ENCODE measurements at regions not wholly inside any gene's neighbourhood (a gene's known extent, or its start where the extent isn't known, plus 50 kb on each side); places are given as distances from the start of the nearest gene placed in this dataset.
"Not testable (repeated sequence)": the region's sequence is repeated elsewhere in the genome, so short reads cannot be mapped to it uniquely, and the experiment has no call there.

DNA sequence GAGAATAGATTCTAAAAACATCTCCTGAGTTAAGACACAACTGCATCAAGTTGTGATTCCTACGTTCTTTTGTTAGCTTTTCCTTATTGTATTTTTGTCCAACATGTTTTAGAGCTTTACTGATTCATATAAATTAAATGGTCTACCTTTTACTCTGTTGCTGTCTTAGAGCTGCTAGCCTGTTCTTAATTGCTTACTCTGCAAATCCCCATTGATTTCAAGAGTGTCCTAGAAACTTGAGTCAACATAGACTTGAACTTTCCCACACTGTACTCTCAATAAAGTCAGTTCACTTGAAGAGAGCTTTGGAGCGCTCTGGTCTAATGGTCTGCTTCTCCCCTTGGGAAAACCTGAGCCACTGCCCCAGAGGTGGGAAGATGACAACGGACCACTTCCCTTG lies 343.9 kb downstream of the CCER1 start:
- no peak for DNase-seq (ENCODE audit: low read depth, low spot score)

DNA sequence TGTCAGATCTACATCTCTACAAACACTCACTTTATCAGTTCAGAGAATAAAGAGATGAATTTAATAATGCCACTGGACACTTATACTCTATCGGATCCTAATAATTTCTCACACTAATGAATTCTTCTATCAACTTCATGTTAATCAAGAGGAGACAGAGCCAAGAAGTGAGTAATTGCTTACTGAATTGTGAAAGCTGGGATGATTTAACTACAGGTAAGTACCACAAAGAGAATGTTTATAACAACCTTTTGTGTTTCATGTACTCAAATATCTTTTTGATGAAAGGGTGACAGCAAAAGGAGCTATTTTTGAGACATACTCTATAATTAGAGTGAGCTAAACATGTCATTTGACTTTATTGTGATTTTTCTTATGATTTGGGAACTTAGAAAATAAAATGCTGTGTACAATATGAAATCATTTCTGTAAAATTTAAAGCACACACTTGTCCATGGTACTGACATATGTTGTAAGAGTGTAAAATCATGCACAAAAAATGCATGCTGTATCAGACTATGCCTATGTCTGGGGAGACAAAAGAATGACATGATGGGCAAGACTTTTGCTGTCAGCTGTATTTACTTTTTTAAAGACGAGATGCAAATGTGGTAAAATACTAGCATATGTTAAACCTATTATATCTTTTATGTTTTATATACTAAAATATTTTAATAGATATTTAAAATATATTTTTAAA lies 361.2 kb downstream of the CCER1 start:
- DNase-seq (ENCODE audit: low read depth, low spot score): no peak

DNA sequence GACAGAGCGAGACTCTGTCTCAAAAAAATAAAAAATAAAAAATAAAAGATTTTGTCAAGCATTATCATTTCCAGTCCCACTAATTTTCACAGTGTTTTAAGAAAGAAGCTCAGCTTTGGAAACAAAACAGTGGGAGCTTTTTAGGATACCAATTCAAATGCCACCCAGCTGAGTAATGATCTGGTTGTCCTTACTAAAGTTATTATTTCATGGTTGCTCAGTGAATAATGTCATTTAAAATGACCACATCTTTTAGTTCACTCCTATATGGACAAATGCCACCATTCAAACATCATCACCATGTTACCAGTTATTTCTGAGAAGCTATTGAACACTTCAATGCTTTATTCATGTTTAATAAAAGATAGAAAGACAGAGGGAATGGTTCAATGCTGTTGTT lies 365.0 kb downstream of the CCER1 start:
- DNase-seq (ENCODE audit: low read depth, low spot score): no peak

DNA sequence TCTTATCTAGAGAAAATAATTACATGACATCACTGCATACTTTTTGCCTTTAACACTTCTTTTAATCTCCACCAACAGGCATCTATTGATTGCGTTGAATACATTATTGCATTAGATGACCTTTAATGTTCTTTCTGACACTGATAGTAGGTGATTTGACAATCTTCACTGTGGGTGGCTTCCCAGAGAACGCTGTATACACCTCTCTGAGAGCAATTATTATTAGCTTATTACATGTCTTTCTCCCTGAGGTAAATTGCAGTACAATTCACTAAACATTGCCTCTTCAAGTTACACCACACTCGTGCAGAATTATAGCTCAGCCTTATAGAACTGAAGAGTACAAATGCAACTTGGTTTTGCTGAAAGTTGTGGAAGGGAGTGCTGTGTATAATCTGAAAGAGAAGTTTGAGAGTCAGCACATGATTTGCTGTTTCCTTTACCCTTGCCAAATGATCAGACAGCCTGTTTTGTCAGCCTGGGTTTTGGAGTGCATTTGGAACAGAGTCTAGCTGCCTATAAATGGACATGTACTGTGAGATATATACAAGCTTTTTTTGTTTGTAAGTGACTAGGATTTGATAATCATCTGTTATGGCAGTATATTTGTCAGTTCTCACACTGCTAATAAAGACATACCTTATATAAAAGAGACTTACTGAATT lies 369.2 kb downstream of the CCER1 start:
- DNase-seq (ENCODE audit: low read depth, low spot score): no peak

DNA sequence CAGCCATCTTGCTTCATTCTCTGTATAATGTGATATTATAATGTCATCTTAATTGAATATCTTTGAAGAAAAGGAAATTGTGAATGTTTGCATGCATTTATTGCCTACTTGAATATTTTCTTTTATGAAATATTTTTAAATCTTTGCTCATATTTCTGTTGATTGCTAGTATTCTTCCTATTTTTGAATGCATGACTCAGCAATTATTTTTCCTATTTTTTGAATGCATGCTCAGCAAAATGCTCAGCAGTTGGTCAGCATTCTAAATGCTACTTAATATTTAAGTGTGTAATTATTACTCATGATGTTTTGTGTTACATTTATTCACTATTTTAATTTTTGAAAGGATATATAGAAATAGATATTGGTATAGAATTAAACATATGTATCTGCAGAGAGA lies 378.3 kb downstream of the CCER1 start:
- DNase-seq (ENCODE audit: low read depth, low spot score): no peak

DNA sequence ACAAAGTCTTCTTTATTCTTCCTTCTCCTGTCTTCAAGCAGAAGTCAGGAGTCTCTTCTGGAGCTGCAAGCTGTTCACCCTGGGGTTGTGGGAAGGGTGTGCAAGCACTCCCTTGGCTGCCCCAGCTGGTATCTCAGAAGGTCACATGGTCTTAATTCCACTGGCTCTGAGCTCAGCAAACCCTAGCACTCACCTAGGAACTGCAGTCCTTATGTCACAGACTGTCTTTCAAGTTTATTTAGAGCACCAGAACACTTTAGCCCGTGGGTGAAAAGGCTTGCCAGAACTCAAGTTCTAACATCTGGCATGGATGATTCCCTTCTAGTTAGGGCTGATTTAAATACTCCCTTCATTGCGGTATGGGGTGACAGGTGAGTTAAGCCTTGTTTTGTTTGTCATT lies 379.0 kb downstream of the CCER1 start:
- DNase-seq (ENCODE audit: low read depth, low spot score): no peak

DNA sequence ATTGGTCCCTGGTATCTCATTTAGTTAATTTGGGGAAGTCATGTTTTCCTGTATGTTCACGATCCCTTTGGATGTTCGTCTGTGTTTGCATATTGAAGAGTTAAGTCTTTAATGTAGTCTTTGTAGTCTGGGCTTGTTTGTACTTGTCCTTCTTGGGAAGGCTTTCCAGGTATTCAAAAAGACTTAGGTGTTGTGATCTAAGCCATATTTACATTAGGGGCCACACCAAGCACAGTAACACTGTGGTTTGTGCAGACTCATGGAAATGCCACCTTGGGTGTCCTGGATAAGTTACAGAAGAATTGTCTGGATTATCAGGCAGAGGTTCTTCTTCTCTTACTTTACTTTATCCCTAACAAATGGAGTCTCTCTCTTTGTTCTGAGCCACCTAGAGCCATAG lies 380.3 kb downstream of the CCER1 start:
- no peak for DNase-seq (ENCODE audit: low read depth, low spot score)

DNA sequence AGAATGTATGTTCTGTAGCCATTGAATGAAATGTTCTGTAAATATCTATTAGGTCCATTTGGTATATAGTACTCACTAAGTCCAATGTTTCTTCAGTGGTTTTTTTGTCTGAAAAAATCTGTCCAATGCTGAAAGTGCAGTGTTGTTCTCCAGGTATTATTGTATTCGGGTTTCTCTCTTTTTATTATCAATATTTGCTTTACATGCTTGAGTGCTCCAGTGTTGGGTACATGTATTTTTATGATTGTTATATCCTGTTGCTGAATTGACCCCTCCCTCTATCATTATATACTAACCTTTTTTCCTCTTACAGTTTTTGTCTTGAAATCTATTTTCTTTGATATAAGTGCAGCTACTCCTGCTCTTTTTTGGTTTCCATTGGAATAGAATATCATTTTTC lies 382.2 kb downstream of the CCER1 start:
- DNase-seq (ENCODE audit: low read depth, low spot score): no peak

DNA sequence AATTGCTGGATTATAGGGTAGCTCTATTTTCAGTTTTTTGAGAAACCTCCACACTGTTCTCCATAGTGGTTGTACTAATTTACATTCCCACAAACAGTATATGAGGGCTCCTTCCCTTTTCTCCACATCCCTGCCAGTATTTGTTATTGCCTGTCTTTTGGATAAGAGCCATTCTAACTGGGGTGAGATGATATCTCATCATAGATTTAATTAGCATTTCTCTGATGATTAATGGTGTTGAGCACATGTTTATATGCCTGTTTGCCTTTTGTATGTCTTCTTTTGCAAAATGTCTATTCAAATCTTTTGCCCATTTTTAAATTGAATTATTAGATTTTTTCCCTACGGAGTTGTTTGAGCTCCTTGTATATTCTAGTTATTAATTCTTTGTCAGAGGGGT lies 385.3 kb downstream of the CCER1 start:
- no peak for DNase-seq (ENCODE audit: low read depth, low spot score)

DNA sequence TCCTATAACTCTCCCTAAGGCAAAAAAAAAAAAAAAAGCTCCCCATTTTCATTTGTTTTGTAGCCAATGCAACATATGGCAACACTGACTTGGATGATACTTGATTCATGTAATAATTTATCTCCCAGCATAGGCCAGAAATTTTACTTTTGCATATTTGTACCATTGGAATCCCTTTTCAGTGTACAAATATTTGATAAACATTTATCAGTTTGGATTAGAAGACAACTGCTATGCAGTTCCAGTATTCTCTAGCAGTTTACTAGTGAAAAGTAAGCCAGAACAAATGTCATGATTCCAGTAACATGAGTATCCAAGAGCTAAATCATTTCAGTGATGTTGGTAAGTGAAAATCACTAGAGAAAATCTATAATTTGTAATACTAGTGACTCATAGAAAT lies 392.3 kb downstream of the CCER1 start:
- DNase-seq (ENCODE audit: low read depth, low spot score): no peak

DNA sequence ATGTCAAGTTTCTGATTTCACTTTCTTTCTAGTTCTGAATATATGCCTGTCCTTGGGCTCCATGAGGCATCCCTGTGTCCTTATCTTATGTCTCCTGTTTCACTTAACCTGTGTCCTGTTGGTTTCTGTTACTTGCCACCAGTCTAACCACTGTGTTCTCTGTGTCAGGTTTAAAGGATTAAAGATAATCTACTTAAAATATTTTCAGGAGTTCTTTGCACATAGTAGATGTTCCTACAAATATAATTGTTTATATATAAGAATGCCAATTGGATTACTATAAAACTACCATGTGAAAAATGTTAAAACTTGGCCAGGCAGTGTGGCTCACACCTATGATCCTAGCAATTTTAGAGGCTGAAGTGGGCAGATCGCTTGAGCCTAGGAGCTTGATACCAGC lies 406.4 kb downstream of the CCER1 start:
- DNase-seq (ENCODE audit: low read depth, low spot score): no peak

DNA sequence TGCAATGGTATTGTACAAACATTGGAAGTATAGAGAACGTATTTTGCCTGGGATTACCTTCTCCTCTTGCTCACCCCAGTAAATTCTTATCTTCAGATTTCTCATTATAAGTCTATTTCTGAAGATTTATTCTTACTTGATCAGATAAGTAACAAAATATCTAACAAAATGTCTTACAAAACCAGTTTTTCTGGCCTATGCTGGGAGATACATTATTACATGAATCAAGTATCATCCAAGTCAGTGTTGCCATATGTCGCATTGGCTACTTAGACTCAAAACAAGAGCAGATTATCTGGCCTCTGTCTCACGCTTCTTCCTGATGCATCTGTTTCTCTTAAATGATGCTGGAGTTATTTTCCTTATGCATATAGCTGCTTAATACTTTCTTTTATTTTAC lies 408.5 kb downstream of the CCER1 start:
- no peak for DNase-seq (ENCODE audit: low read depth, low spot score)

DNA sequence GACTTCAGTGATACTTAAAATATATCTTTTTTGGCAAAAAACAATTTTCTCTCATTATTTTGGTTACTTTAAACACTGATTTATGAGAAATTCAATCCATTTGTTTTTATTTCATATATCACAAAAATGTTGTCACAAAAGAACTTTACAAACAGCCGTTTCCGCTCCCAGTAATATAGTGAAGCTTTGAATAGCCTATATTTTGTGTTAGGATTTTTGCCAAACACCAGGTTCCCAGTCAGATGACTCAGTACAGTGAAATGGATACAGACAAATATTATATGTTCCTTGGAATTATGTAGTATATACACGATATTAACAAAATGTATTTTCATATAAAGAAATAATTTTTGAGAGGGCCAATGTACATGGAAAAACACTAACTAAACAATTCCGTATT lies 411.1 kb downstream of the CCER1 start:
- DNase-seq (ENCODE audit: low read depth, low spot score): no peak

DNA sequence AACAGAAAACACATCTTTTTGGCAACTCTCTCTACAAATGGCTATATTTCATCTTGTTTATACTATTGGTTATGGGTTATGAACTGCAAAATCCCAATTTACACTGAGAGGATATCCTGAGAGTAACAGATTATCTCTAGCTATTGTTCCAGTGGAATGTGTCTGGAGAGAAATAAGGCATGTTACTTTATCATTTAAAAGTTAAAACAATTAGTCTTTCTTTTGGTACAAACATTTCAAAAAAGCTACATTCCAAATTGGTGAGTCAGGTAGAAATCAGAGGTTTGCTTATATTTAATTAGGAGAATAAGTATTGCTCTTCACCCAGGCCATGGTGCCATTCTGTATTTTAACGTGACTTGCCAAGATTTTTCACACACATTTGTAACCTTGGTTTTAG lies 411.6 kb downstream of the CCER1 start:
- no peak for DNase-seq (ENCODE audit: low read depth, low spot score)

DNA sequence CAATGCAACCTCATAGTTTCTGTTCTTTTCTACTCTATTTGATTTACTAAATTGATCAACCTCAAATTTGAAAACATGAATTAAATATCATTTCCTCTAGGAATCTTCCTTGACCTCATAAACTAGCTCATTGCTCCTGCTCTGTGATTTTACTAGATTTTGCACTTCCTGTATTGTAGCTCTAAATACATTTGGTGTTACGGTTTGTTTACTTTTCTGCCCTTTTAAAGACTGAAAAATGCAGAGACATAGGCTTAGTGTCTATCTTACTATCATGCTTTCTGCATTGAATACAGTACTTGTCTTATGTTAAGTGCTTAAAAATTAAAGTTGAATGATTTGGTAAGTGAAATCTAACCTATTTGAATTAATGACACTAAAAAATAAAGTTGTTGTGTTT lies 412.1 kb downstream of the CCER1 start:
- not testable (repeated sequence) for DNase-seq (ENCODE audit: low read depth, low spot score)

DNA sequence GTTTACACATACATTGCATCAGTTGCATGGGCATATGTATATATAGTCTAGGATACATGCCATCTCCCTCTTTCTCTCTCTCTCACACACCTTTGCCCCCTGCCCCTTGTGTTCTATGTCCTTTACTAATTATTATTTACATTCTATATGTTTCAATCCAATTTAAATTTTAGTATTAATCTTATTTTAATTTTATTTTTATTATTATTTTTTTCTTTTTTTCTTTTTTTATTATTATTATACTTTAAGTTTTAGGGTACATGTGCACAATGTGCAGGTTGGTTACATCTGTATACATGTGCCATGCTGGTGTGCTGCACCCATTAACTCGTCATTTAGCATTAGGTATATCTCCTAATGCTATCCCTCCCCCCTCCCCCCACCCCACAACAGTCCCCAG lies 421.1 kb downstream of the CCER1 start:
- DNase-seq (ENCODE audit: low read depth, low spot score): not testable (repeated sequence)

DNA sequence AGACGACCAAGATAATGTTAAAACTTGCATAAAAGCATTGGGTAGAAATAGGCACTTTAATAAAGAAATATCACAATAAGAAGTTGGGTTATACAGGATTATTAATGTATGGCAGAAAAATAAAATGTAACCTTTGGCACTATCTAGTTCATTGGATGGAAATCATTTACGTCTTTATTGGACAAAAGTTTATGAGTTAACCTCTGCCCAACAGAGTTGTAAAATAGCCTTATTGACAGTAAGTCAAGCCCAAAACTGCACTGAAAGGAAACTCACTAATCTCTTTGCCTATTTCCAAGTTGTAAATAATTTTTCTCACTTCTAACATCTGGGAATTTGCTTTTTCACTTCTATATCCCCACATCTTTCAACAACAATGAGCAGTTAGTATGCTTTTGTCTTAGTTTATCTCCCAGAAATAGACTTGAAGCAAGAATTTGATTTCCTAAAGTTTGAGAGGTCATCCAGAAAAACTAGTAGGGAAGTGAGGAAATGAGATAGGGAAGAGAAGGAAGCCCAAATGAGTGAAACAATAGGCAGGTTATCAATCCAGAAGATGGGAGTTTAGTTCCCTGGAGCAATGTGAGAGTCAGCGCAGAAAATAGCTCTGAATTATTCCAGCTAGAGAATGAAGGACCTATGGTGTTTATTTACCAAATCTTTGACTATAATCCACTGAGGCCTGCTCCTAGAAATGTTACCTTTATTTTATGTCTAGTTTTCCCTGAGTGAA lies 434.8 kb downstream of the CCER1 start:
- DNase-seq (ENCODE audit: low read depth, low spot score): no peak

DNA sequence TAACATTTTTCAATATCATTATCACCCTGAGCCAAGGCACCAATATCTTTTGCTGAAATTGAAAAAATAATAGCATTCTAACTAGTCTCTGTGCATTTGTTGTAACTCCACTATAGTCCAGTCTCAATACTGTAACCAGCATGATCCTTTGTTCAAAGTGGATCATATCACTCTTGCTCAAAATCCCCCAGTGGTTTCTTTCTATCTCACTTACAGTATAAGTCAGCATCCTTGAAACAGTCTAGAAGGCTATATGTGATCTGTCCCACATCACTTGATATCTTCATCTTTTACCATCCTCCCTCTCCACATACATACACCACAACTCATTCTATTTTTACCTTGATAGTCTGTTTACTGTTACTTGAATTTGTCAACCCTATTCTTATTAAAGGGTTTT lies 435.7 kb downstream of the CCER1 start:
- DNase-seq (ENCODE audit: low read depth, low spot score): no peak

DNA sequence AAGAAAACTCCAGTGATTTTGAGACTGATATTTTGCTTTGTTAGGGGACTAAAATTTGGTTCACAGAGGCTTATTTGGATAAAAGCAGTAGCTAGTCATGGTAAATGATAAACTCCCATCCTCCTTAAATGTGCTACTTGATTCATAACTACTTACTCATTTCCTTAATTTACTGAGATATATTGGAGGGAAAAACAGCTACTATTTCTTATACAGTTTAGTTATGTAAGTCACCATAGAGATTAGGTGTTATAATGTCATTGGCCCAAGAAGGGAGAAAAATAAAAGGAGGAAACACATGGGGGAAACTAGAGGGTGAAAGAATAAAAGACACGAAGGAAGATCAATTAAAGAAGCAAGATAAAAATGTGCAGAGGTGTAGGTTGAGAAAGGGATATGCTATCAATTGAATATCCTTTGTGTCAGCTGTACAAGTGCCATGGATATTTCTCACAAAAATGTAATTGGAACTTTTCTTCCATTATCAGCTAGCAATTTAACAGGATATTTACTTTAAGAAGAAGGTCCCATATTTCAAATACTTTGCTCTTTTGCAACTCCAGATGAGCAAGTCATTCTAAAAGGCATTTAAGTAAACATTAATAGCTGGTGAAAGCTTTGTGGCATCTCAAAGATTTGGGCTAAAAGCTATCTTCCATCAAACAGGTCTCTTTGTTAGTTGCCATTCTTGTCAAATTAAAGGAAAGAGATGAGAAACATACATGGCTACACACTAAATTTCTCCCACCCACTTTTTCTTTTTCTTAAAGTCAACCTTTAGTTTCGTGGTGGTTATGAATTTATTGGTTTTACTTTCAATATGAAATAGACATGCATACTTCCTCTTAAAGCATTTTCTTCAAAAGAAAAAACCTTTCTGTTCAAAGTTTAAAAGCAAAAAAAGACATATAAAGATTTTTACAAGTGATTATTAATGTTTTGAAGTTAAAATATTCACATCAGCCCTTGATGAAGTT lies 439.5 kb downstream of the CCER1 start:
- DNase-seq (ENCODE audit: low read depth, low spot score): no peak

DNA sequence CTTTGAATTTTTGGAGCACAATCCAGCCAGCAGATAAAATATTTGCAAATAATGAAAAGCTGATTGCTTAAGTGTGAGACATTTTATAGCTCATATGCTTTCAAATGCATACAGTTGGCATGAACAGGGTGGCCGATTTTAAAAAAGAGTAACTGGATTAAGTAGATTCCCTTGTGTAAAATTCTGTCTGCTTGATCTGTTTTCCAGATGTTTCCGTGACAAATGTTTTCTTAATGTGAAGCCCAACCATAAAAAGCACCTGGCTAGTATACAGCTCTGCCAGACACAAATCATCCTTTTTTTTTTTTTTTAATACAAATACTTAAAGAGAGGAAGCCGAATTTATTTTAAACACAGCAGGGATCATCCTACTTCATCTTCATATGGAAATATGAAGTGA lies 440.7 kb downstream of the CCER1 start:
- DNase-seq (ENCODE audit: low read depth, low spot score): no peak

DNA sequence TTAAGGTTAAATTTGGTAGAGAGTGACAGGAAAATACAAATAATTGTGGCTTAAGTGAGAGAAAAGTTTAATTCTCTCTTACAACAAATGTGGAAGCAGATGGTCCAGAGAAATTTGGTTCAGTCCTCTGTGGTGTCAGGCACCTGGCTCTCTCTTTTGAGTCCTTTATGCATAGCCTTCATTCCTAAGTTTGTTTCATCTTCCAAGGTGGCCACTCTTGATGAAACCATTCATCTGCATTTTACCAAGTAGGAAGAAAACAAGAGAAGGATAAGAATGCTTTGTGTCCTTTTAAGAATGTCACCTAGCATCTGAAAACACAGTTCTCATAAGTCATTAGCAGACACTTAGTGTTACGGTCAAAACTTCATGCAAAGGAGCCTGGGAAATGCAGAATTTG lies 442.5 kb downstream of the CCER1 start:
- no peak for DNase-seq (ENCODE audit: low read depth, low spot score)

DNA sequence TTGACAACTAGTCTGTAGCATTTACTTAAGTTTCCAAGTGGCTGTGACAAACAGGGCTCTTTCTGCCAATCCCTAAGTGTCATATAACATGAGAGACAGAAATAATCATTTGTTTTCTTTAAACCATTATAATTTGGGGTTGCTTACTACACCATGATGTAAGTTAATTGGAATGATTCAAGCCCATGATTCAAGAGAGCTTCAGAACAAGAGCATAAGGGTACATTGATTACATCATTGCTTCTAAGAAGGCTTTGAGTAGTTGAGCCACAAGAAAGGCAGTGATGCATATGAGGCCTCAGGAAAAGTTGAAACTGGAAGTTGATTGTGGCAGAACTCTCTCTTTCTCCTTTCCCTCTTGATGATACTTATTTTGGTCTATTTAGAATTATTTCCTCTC lies 444.0 kb downstream of the CCER1 start:
- no peak for DNase-seq (ENCODE audit: low read depth, low spot score)
